ENCODE measurements at regions not wholly inside any gene's neighbourhood (a gene's known extent, or its start where the extent isn't known, plus 50 kb on each side); places are given as distances from the start of the nearest gene placed in this dataset.

- Mint-ChIP-seq H3K4me3 (no peak overlapping the region), H3K4me1 (ENCODE audit: low read depth) (no peaks in the 10 kb centered on the region), H3K9me3 (no peaks in the 10 kb centered on the region), H3K36me3 (ENCODE audit: low read depth) (no peaks in the 10 kb centered on the region), H3K27me3 (ENCODE audit: low read depth) (no peaks in the 10 kb centered on the region), H3K27ac (no peak overlapping the region)
- no peak for DNase-seq (ENCODE audit: low spot score)
These were observed 663.2 kb downstream of the ADGRL2 start for GRCh38 chr1:82463951-82464350.

- Mint-ChIP-seq H3K9me3 (no peaks in the 10 kb centered on the region), H3K4me1 (ENCODE audit: low read depth) (no peaks in the 10 kb centered on the region), H3K4me3 (no peak overlapping the region), H3K27ac (no peak overlapping the region), H3K36me3 (ENCODE audit: low read depth) (no peaks in the 10 kb centered on the region), H3K27me3 (ENCODE audit: low read depth) (no peaks in the 10 kb centered on the region)
- no peak for DNase-seq (ENCODE audit: low spot score)
These were observed 661.6 kb downstream of the ADGRL2 start for GRCh38 chr1:82462366-82462765.

GRCh38 chr1:82455342-82455741, 654.6 kb downstream of the ADGRL2 start:
- Mint-ChIP-seq H3K4me3 (no peak overlapping the region), H3K27ac (no peak overlapping the region), H3K4me1 (ENCODE audit: low read depth) (peaks cover 3% of the 10 kb centered on the region), H3K9me3 (peaks cover 21% of the 10 kb centered on the region), H3K36me3 (ENCODE audit: low read depth) (no peaks in the 10 kb centered on the region), H3K27me3 (ENCODE audit: low read depth) (no peaks in the 10 kb centered on the region)
- DNase-seq (ENCODE audit: low spot score): no peak

- DNase-seq (ENCODE audit: low spot score): no peak
- peaks cover 21% of the 10 kb centered on the region for H3K9me3 Mint-ChIP-seq
- H3K4me3 Mint-ChIP-seq: no peak overlapping the region
- H3K27me3 Mint-ChIP-seq (ENCODE audit: low read depth): no peaks in the 10 kb centered on the region
- H3K4me1 Mint-ChIP-seq (ENCODE audit: low read depth): peaks cover 3% of the 10 kb centered on the region
- no peak overlapping the region for H3K27ac Mint-ChIP-seq
- no peaks in the 10 kb centered on the region for H3K36me3 Mint-ChIP-seq (ENCODE audit: low read depth)
These were observed 653.7 kb downstream of the ADGRL2 start for GRCh38 chr1:82454431-82454830.

GRCh38 chr1:82453511-82454185, 652.9 kb downstream of the ADGRL2 start:
- Mint-ChIP-seq H3K27ac (no peak overlapping the region), H3K4me3 (no peak overlapping the region), H3K36me3 (ENCODE audit: low read depth) (no peaks in the 10 kb centered on the region)

GRCh38 chr1:82452096-82452495, 651.4 kb downstream of the ADGRL2 start:
- Mint-ChIP-seq H3K27ac (no peak overlapping the region), H3K4me1 (ENCODE audit: low read depth) (peaks cover 3% of the 10 kb centered on the region), H3K4me3 (no peak overlapping the region), H3K36me3 (ENCODE audit: low read depth) (no peaks in the 10 kb centered on the region), H3K27me3 (ENCODE audit: low read depth) (no peaks in the 10 kb centered on the region), H3K9me3 (peaks cover 21% of the 10 kb centered on the region)
- no peak for DNase-seq (ENCODE audit: low spot score)

More at GRCh38 chr1:82453511-82454185, 652.9 kb downstream of the ADGRL2 start:
- peaks cover 21% of the 10 kb centered on the region for H3K9me3 Mint-ChIP-seq
- no peak for DNase-seq (ENCODE audit: low spot score)
- H3K4me1 Mint-ChIP-seq (ENCODE audit: low read depth): peaks cover 3% of the 10 kb centered on the region
- H3K27me3 Mint-ChIP-seq (ENCODE audit: low read depth): no peaks in the 10 kb centered on the region

GRCh38 chr1:82451191-82451590, 650.5 kb downstream of the ADGRL2 start:
- DNase-seq (ENCODE audit: low spot score): no peak
- Mint-ChIP-seq H3K9me3 (peaks cover 21% of the 10 kb centered on the region), H3K4me1 (ENCODE audit: low read depth) (peaks cover 3% of the 10 kb centered on the region), H3K27ac (no peak overlapping the region), H3K36me3 (ENCODE audit: low read depth) (no peaks in the 10 kb centered on the region), H3K4me3 (no peak overlapping the region), H3K27me3 (ENCODE audit: low read depth) (no peaks in the 10 kb centered on the region)

- Mint-ChIP-seq H3K9me3 (peaks cover 18% of the 10 kb centered on the region), H3K27me3 (ENCODE audit: low read depth) (no peaks in the 10 kb centered on the region), H3K4me3 (no peak overlapping the region), H3K4me1 (ENCODE audit: low read depth) (no peaks in the 10 kb centered on the region), H3K27ac (no peak overlapping the region), H3K36me3 (ENCODE audit: low read depth) (no peaks in the 10 kb centered on the region)
- DNase-seq (ENCODE audit: low spot score): no peak
These were observed 648.8 kb downstream of the ADGRL2 start for GRCh38 chr1:82449506-82450057.

GRCh38 chr1:82446955-82447354, 646.2 kb downstream of the ADGRL2 start:
- H3K27ac Mint-ChIP-seq: no peak overlapping the region
- DNase-seq (ENCODE audit: low spot score): no peak
- no peaks in the 10 kb centered on the region for H3K4me1 Mint-ChIP-seq (ENCODE audit: low read depth)
- no peak overlapping the region for H3K4me3 Mint-ChIP-seq
- peaks cover 4% of the 10 kb centered on the region for H3K9me3 Mint-ChIP-seq
- no peaks in the 10 kb centered on the region for H3K27me3 Mint-ChIP-seq (ENCODE audit: low read depth)
- no peaks in the 10 kb centered on the region for H3K36me3 Mint-ChIP-seq (ENCODE audit: low read depth)

GRCh38 chr1:82446236-82446635, 645.5 kb downstream of the ADGRL2 start:
- Mint-ChIP-seq H3K27me3 (ENCODE audit: low read depth) (no peaks in the 10 kb centered on the region), H3K4me1 (ENCODE audit: low read depth) (no peaks in the 10 kb centered on the region), H3K9me3 (no peaks in the 10 kb centered on the region), H3K4me3 (no peak overlapping the region), H3K27ac (no peak overlapping the region), H3K36me3 (ENCODE audit: low read depth) (no peaks in the 10 kb centered on the region)
- DNase-seq (ENCODE audit: low spot score): no peak

- no peak overlapping the region for H3K4me3 Mint-ChIP-seq
- H3K27ac Mint-ChIP-seq: no peak overlapping the region
- no peaks in the 10 kb centered on the region for H3K36me3 Mint-ChIP-seq (ENCODE audit: low read depth)
- H3K27me3 Mint-ChIP-seq (ENCODE audit: low read depth): no peaks in the 10 kb centered on the region
- no peak for DNase-seq (ENCODE audit: low spot score)
- no peaks in the 10 kb centered on the region for H3K4me1 Mint-ChIP-seq (ENCODE audit: low read depth)
- no peaks in the 10 kb centered on the region for H3K9me3 Mint-ChIP-seq
These were observed 645.1 kb downstream of the ADGRL2 start for GRCh38 chr1:82445827-82446226.

- DNase-seq (ENCODE audit: low spot score): no peak
- no peaks in the 10 kb centered on the region for H3K27me3 Mint-ChIP-seq (ENCODE audit: low read depth)
- H3K9me3 Mint-ChIP-seq: no peaks in the 10 kb centered on the region
- no peak overlapping the region for H3K4me3 Mint-ChIP-seq
- no peaks in the 10 kb centered on the region for H3K4me1 Mint-ChIP-seq (ENCODE audit: low read depth)
- H3K36me3 Mint-ChIP-seq (ENCODE audit: low read depth): no peaks in the 10 kb centered on the region
- H3K27ac Mint-ChIP-seq: no peak overlapping the region
These were observed 644.4 kb downstream of the ADGRL2 start for GRCh38 chr1:82445132-82445531.

- H3K36me3 Mint-ChIP-seq (ENCODE audit: low read depth): no peaks in the 10 kb centered on the region
- no peaks in the 10 kb centered on the region for H3K27me3 Mint-ChIP-seq (ENCODE audit: low read depth)
- no peak overlapping the region for H3K4me3 Mint-ChIP-seq
- DNase-seq (ENCODE audit: low spot score): no peak
- no peak overlapping the region for H3K27ac Mint-ChIP-seq
- no peaks in the 10 kb centered on the region for H3K9me3 Mint-ChIP-seq
- no peaks in the 10 kb centered on the region for H3K4me1 Mint-ChIP-seq (ENCODE audit: low read depth)
These were observed 640.7 kb downstream of the ADGRL2 start for GRCh38 chr1:82441402-82441801.

GRCh38 chr1:82423174-82423815, 622.6 kb downstream of the ADGRL2 start:
- DNase-seq (ENCODE audit: low spot score): no peak
- H3K4me3 Mint-ChIP-seq: no peak overlapping the region
- no peaks in the 10 kb centered on the region for H3K9me3 Mint-ChIP-seq
- H3K27ac Mint-ChIP-seq: no peak overlapping the region
- H3K4me1 Mint-ChIP-seq (ENCODE audit: low read depth): no peaks in the 10 kb centered on the region
- no peaks in the 10 kb centered on the region for H3K27me3 Mint-ChIP-seq (ENCODE audit: low read depth)
- H3K36me3 Mint-ChIP-seq (ENCODE audit: low read depth): no peaks in the 10 kb centered on the region

Data from T-helper 2 cell treated with Interferon-gamma antibody and Interleukin-4, amounts not matched to agents 5 μg/mL and 100 μg/mL, for 36 hours (primary cell).